Upper lobe of right lung (tissue), 1 donor: ENCODE measurements at regions not wholly inside any gene's neighbourhood (a gene's known extent, or its start where the extent isn't known, plus 50 kb on each side); places are given as distances from the start of the nearest gene placed in this dataset.

Experiments used
- ATAC-seq: fragments of 200-7000 bp; cut with Tn5 transposase; one replicate; pipeline ENCODE4 v1.9.1; 2020; ENCODE audit warnings: mild to moderate bottlenecking, moderate library complexity
- DNase-seq: peaks from one replicate; pipeline ENCODE4 v3.0.0-alpha.2; 2020
- H3K27ac ChIP-seq: fragments of 200-600 bp; one replicate; pipeline ENCODE4 v1.8.0; 2022
- H3K27me3 ChIP-seq: fragments of 200-600 bp; one replicate; pipeline ENCODE4 v1.8.0; 2022; ENCODE audit warnings: mild to moderate bottlenecking
- H3K36me3 ChIP-seq: fragments of 200-600 bp; one replicate; pipeline ENCODE4 v1.8.0; 2022
- H3K4me1 ChIP-seq: fragments of 200-600 bp; one replicate; pipeline ENCODE4 v1.8.0; 2022
- H3K4me3 ChIP-seq: fragments of 200-600 bp; one replicate; pipeline ENCODE4 v1.8.0; 2022; ENCODE audit warnings: mild to moderate bottlenecking
- H3K9me3 ChIP-seq: fragments of 200-600 bp; one replicate; pipeline ENCODE4 v1.8.0; 2022
- intact Hi-C: fragments of 100-400 bp; cut with DNase I; formaldehyde crosslinking; loops from one replicate; pipeline ENCODE4 v1.11.0; 2022
- TF ChIP-seq, protein P1 (sequence below): fragments of 200-600 bp; IDR thresholded peaks from one replicate; pipeline ENCODE4 v1.8.0; 2022; ENCODE audit warnings: antibody characterized with exemption
- donor health status: DM: no; HTN: yes; CAD: no; lungs with severe emphysema.

DNA sequence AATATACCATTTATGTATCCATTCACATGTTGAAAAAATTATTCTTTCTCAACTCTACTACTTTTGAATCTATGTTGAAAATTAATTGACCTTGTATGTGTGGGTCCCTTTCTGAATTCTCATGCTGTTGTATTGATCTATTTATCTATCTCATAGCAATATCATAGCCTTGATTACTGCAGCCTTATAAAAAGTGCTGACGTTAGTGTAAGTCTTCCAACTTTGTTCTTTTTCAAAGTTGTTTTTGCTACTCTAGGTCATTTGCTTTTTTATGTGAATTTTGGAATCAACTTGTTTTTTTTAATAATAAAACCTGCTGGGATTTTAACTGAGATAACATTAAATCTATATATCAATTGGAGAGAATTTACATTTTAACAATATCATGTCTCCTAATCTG lies 52.2 kb upstream of the PAX3 start:
- H3K36me3 ChIP-seq = no peaks in the 10 kb centered on the region
- H3K9me3 ChIP-seq = no peaks in the 10 kb centered on the region
- H3K27ac ChIP-seq = no peak overlapping the region
- ATAC-seq (no peak), DNase-seq (no peak)
- H3K27me3 ChIP-seq = no peaks in the 10 kb centered on the region
- intact Hi-C loops = no loop called here
- H3K4me1 ChIP-seq = no peaks in the 10 kb centered on the region
- H3K4me3 ChIP-seq = no peak overlapping the region
- TF ChIP-seq, protein P1, sequence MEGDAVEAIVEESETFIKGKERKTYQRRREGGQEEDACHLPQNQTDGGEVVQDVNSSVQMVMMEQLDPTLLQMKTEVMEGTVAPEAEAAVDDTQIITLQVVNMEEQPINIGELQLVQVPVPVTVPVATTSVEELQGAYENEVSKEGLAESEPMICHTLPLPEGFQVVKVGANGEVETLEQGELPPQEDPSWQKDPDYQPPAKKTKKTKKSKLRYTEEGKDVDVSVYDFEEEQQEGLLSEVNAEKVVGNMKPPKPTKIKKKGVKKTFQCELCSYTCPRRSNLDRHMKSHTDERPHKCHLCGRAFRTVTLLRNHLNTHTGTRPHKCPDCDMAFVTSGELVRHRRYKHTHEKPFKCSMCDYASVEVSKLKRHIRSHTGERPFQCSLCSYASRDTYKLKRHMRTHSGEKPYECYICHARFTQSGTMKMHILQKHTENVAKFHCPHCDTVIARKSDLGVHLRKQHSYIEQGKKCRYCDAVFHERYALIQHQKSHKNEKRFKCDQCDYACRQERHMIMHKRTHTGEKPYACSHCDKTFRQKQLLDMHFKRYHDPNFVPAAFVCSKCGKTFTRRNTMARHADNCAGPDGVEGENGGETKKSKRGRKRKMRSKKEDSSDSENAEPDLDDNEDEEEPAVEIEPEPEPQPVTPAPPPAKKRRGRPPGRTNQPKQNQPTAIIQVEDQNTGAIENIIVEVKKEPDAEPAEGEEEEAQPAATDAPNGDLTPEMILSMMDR = no peak

DNA sequence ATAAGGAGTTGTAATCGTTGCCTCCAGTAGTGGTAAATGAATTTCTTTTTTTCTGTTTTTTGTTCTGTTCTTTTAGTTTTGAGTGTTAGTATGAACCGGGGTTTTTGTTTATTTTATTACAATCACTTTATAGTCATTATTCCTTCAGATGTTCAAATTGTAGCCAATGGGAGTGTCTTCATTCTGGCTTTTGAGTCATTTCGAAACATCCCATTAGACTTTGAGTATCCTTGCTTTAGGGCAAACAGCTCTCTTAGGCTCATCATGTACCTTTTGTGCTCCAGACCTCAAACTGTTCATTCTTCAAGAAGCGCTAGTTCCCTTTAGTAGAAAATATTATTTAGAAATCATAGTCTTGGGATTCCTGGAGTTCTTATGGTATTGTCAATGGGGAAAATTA lies 54.2 kb upstream of the PAX3 start:
- intact Hi-C loops = no loop called here
- no peaks in the 10 kb centered on the region for H3K36me3 ChIP-seq
- no peaks in the 10 kb centered on the region for H3K27me3 ChIP-seq
- TF ChIP-seq, protein P1 = no peak
- H3K27ac ChIP-seq = no peak overlapping the region
- H3K4me3 ChIP-seq = no peak overlapping the region
- DNase-seq = no peak
- H3K9me3 ChIP-seq = no peaks in the 10 kb centered on the region
- ATAC-seq = no peak
- H3K4me1 ChIP-seq = no peaks in the 10 kb centered on the region

DNA sequence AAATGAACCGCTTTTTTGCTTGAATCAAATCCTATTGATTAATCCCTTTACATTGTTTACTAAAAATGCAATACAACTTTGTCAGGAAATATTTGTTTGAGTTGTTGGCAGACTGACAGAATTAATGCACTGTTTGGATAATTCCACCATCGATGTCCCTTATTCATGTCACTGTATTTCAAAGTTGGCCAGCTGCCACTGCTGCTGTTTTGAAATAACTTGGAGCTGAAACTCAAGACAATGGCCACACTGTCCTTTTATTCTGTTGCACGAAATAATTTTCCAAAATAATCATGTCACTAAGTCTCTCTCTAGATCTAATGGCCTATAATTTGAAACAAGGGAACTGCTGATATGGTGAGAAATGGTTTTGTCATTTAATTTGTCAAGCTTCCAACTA lies 55.2 kb upstream of the PAX3 start:
- H3K4me1 ChIP-seq = no peaks in the 10 kb centered on the region
- DNase-seq (no peak), ATAC-seq (no peak)
- TF ChIP-seq, protein P1 = no peak
- H3K27ac ChIP-seq = no peak overlapping the region
- intact Hi-C loops = no loop called here
- no peaks in the 10 kb centered on the region for H3K36me3 ChIP-seq
- no peaks in the 10 kb centered on the region for H3K9me3 ChIP-seq
- H3K27me3 ChIP-seq = no peaks in the 10 kb centered on the region
- H3K4me3 ChIP-seq = no peak overlapping the region

DNA sequence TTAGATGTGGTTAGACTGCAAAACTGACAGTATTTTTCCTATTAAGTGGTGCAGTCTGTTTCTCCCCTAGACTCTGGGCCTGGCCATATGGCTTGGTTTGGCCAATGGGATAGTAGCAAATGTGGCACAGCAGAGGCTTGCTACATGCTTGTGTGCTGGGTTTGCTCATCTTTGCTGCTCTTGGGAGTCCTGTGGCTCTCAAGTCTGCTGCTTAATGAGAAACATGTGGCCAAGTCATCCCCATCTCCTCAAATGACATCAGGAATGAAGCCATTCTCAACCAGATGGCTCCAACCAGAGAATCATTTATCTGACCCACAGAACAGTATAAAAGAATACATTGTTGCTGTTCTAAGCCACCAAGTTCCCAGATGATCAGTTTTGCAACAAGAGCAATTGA lies 57.1 kb upstream of the PAX3 start:
- Histone ChIP-seq H3K36me3 (no peaks in the 10 kb centered on the region), H3K27me3 (no peaks in the 10 kb centered on the region), H3K9me3 (no peaks in the 10 kb centered on the region), H3K4me3 (no peak overlapping the region), H3K27ac (no peak overlapping the region), H3K4me1 (no peaks in the 10 kb centered on the region)
- intact Hi-C loops = no loop called here
- TF ChIP-seq, protein P1 = no peak
- no peak for ATAC-seq
- no peak for DNase-seq

DNA sequence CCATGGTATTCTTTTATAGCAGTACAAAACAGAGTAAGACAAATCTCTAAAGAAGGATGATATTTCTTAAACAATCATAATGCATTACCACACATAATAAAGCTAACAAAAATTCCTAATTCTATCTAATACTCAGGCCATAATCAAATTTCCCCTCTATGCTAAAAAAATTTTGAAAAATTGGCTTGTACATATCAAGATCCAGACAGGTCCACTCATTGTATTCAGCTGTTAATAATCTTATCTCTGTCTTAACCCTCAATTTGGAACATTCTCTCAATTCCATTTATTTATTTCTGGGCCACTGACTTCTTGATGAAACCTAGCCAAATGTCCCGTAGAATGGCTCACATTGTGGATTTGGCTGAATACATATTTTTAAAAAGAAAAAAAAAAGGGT lies 59.1 kb upstream of the PAX3 start:
- TF ChIP-seq, protein P1 = no peak
- ATAC-seq (no peak), DNase-seq (no peak)
- no peaks in the 10 kb centered on the region for H3K36me3 ChIP-seq
- H3K4me1 ChIP-seq = no peaks in the 10 kb centered on the region
- H3K27me3 ChIP-seq = no peaks in the 10 kb centered on the region
- H3K9me3 ChIP-seq = no peaks in the 10 kb centered on the region
- intact Hi-C loops = no loop called here
- H3K4me3 ChIP-seq = no peak overlapping the region
- no peak overlapping the region for H3K27ac ChIP-seq

DNA sequence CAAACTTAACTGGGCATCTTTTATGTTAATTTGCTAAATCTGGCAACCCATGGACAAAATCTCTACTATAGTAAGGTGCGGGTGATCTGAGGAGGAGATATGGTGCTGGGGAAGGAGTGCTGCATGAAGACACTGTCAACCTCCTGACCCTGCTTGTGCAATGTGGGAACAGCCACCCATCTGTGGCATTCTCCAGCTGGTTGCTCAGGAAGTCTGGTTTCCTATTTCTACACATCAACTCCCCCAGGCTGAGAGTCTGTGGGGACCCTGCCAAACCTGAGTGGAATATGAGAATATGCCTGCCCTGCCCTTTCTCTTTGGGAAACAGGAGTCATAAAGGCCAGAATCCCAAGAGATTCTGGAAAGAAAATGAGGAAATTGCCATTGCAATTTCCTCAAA lies 60.1 kb upstream of the PAX3 start:
- DNase-seq (no peak), ATAC-seq (peak; percentile 77)
- H3K4me1 ChIP-seq = no peaks in the 10 kb centered on the region
- H3K36me3 ChIP-seq = no peaks in the 10 kb centered on the region
- H3K9me3 ChIP-seq = no peaks in the 10 kb centered on the region
- TF ChIP-seq, protein P1 = no peak
- intact Hi-C loops = no loop called here
- no peak overlapping the region for H3K27ac ChIP-seq
- H3K27me3 ChIP-seq = no peaks in the 10 kb centered on the region
- no peak overlapping the region for H3K4me3 ChIP-seq
